NOMO-1 treated with DMSO at 0.1 percent for 48 hours (cell line): ENCODE measurements at regions not wholly inside any gene's neighbourhood (a gene's known extent, or its start where the extent isn't known, plus 50 kb on each side); places are given as distances from the start of the nearest gene placed in this dataset.
A peak's percentile ranks its signal among the peaks of the same experiment; 100 is the strongest.
"Not testable (repeated sequence)": the region's sequence is repeated elsewhere in the genome, so short reads cannot be mapped to it uniquely, and the experiment has no call there.

Experiments
- DNase-seq: peaks from one replicate; lab custom pipeline; 2025; ENCODE audit not compliant: unreplicated experiment; lab: John Stamatoyannopoulos, UW

DNA sequence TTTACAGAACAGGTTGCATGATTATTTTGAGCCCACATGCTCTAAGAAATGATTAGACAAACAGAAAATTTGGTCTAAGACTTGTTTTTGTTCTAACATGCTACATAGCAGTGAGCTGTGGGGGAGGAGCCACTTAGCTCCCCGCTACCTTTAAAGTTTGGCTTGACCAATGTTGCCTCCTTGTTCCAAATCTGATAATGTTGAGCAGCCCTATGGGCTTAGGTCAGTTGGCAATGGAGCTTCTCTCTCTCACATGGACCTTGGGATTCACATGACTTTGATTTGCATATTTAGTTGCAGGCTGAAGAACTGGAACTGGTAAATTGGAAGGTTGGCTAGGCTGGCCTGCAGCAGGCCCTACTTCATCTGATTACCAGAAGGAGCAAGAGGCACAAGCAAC lies 116.4 kb downstream of the EBLN2 start:
- DNase-seq = no peak

DNA sequence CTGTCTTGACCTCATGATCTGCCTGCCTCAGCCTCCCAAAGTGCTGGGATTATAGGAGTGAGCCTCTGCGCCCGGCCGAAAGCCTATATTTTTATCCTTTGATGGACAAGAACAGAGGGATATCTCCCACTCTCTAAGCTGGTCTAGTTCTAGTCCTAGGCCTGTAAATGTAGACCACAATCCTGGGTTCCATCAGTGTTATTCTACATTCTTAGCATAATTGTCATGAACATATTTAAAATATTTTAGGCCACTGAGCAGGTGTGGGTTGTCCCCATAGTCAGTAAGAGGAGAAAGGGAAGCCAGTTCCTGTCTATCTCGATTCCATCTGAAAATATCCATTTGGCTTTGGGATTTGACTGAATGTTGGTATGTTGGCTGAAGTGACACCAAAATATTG lies 118.1 kb downstream of the EBLN2 start:
- DNase-seq = no peak

DNA sequence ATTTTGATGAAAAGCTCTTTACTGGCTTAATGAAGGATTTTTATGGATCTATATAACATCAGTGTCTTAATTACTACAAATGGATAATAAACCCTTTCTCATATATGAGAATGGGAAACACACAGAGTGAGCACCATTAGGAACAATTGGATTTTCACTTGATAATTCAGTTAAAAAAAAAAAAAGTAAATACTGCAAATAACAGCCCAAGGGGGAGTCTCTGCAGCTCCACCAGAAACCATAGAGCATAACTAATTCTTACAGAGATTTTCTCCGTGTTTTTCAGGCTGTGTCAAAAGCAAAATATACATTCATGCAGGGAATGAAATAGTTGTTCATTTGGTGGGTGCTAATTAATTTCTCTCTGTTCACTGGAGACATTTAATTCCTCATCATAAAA lies 125.3 kb downstream of the EBLN2 start:
- no peak for DNase-seq

GRCh38 chr3:73187328-73187727 lies 125.9 kb downstream of the EBLN2 start:
- DNase-seq = no peak

DNA sequence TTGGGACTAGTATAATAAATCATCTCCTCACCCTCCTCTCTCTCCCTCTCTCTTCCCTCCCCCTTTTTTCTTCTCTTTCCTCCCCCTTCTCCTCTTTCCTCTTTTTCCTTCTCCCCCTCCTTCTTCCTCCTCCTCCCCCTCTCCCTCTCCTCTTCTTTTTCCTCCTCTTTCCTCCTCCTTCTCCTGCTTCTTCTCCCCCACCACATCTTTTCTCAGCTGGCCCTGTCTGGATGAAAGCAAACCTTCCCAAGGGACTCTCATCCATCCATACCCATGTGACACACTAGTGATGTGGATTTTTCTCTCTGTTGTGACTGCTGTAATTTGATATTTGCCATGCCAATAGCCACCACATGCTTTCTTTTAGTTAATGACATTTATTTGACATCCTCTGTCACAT lies 127.2 kb downstream of the EBLN2 start:
- DNase-seq = no peak

DNA sequence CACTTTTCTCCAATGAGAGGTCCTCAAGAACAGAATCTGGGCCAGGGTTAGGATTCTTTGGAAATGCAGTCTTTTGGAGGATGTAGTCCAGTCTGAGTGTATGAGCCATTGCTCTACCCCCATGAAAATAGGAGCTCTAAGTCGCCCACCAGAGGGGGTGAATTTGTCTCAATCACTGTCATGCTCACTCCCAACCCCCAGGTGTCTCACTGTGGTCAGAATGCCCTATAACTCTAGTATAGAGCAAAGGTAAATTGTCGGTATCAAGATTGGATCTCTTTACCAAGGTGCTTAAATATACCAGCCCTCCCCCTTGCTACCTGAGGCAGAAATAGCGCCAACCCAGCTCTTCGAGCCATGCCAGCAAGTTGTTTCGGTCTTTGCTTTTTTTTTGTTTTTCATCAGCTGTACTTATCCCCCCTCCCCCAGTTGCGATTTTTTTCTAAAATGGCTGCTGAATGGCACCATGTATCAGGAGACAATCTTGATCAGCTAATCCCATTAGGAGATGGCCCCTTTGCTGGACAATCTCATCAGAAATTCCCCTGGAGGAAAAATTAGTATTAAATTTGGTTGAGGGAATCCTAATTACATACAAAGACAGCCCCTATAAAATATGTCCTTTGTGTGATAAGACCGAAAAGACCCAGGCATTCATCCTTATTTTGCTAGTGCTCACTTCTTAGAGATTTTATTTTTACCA lies 130.7 kb downstream of the EBLN2 start:
- DNase-seq = no peak

- DNase-seq = not testable (repeated sequence)
These were observed 132.5 kb downstream of the EBLN2 start for GRCh38 chr3:73193943-73194342.

DNA sequence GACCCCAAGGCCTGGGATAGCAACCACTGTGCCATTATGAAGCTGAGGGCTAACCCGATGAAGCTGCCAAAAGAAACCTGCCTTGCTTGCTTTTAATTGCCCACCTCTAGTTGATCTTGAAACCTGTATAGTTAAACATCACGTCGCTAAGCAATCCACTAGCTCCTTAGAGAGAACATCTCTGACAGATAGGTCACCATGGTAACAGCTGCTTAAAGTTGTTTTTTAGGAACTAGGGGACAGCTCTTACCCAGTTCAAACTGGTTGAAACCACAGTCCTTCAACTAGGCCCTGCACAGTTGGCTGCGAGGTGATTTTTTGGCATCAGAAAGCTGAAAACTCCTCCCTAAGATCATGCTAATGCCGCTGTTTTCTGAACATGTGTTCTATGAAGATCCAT lies 135.7 kb downstream of the EBLN2 start:
- DNase-seq = no peak

DNA sequence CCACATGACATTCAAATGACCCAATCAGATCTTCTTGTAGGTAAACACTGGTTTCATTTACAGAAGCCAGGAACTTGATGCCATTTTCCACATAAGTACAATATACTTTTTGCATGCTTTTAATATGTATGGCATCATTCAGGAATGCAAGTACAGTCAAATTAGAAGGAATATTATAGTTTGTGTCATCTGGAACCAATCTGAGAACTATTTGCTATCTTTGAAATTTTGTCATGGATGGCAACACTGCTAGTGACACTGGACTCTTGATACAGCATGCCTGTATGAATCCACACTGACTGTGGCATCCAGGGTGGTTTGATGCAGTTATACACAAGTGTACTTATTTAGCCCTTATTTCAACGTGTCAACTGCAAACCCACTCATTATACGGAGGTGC lies 141.6 kb downstream of the EBLN2 start:
- no peak for DNase-seq

- no peak for DNase-seq
These were observed 142.2 kb downstream of the EBLN2 start for GRCh38 chr3:73203633-73204032.

- no peak for DNase-seq
These were observed 143.4 kb downstream of the EBLN2 start for GRCh38 chr3:73204841-73205240.

GRCh38 chr3:73206030-73206429 lies 144.6 kb downstream of the EBLN2 start:
- no peak for DNase-seq

- DNase-seq = peak; percentile 52
These were observed 146.5 kb downstream of the EBLN2 start for GRCh38 chr3:73207946-73208440.

DNA sequence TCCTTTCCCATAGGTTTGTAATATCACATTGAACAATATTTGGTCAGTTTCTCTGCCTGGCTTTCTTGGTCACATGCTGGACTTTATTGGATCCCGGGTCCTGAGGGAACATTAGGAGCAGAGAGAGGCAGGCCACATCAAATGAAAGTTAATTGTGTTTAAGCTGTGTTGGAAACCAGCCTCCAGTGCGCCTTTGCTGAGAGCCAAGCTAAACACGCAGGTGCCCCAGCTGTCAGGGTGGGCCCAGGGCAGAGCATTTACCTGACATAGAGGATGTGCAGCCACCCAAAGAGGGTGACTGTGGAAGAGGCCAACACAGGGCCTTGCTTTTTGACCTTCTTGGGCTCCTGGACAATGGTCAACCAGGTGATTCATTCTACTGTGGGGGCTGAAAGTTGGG lies 149.3 kb downstream of the EBLN2 start:
- no peak for DNase-seq

DNA sequence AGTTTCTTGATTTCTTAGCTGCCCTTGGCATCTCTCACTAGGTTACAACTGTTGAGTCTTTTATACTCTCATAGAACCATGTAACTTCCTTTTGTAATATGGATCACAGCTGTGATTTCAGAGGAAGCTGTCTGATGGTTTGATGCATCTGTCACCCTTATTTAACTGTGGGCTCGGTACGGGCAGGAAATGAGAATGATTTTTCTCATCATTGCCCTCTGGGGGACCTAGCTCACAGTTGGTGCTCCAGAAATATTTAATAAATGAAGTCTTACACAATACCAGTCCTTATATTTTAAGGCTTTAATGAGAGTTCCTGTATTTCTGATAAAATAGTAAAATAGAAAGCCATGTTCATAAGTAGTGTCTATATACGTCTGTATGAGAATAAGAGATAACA lies 151.2 kb downstream of the EBLN2 start:
- DNase-seq = no peak

DNA sequence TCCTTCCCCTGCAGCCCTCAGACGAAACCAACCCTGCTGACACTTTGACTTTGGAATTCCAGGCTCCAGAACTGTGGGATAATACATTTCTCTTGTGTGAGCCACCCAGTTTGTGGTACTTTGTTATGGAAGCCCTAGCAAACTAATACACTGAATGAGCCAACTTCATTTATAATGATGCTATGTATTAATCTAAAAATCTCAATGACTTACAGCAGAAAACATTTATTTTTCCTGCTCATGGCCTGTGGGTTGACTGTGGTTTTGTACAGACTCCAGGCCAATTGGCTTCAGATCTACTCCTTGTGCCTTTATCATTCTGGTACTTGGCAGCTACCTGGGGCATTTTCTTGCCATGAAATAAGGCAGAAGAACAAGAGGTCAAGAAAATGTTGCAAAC lies 152.4 kb downstream of the EBLN2 start:
- no peak for DNase-seq

DNA sequence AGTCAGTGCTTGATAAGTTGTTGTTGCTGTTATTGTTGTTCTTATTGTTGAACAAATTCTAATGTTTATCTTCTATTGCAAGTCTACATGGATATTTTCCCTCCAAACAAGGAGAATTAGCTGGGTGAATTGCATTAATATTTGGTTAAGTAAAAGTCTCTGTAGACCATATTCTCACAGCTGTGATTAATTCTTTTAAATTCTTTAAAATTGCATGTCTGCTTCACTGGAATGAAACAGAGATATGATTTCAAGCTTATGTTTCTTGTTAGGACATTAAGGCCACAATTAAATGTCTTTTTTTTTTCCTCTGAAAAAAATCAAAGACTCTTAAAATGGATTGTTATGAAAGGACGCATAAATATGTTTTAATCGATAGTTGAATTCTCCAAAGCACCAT lies 153.4 kb downstream of the EBLN2 start:
- DNase-seq = no peak

GRCh38 chr3:73215281-73215680 lies 153.8 kb downstream of the EBLN2 start:
- no peak for DNase-seq

DNA sequence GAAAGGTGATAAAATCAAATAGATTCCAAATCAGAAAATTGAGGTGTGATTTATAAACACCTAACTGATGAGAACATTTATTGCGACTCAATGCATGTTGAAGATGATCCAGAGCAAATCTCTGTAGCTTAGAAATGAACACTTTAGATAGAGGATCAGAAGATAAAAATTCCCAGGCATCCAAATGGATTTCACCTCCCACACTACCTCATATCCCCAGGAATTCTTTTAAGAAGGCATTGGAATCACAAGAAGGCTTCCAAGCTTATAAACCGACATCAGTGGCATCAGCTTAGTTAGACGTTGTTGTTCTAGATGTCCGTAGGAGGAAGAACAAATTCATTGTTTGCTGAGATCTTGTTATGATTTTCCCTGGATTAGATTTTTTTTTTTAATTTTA lies 154.4 kb downstream of the EBLN2 start:
- no peak for DNase-seq

- DNase-seq = no peak
These were observed 154.9 kb downstream of the EBLN2 start for GRCh38 chr3:73216310-73216709.

DNA sequence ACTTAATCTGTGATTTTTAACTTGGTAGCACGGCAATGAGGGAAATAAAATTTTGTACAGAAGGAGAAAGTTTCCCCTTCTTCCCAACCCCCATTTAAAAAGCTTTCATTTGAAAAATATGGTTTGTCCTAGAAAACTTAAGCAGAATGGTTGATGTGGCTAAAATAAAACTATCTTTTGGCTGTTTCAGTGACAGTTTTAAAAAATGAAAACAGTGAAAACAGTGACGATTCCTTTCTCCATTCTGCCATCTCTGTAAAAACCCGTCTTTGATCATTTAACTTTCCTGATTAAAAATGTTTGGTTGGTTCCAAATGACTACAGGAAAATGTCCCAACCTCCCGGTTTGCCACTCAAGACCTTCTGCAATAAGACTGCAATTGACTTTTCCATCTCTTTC lies 160.7 kb downstream of the EBLN2 start:
- no peak for DNase-seq

- DNase-seq = no peak
These were observed 163.8 kb downstream of the EBLN2 start for GRCh38 chr3:73225146-73225855.

DNA sequence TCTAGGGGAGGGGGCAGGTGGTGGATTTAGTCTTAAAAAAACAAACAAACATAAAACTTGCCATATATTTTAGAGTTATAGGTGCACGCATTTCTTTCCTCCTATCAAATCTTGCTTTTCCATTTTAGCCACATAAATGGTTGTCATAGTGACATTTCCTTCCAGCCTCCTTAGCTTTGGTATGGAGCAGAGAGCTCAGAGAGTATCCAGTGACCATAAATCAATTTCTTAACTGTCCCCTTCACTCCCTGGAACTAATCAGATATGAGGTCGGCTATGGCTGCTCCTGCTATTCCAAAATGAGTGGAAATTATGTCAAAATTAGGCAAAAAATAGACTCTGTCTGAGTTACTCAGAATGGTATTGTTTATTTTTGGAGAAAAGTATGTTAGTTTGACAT lies 164.5 kb downstream of the EBLN2 start:
- DNase-seq = no peak
